Left hindlimb (tissue), 1 donor: ENCODE measurements at regions not wholly inside any gene's neighbourhood (a gene's known extent, or its start where the extent isn't known, plus 50 kb on each side); places are given as distances from the start of the nearest gene placed in this dataset.
A peak's percentile ranks its signal among the peaks of the same experiment; 100 is the strongest.

Experiments used
- DNase-seq: peaks from one replicate; pipeline ENCODE4 v3.0.0-alpha.2; 2018

DNA sequence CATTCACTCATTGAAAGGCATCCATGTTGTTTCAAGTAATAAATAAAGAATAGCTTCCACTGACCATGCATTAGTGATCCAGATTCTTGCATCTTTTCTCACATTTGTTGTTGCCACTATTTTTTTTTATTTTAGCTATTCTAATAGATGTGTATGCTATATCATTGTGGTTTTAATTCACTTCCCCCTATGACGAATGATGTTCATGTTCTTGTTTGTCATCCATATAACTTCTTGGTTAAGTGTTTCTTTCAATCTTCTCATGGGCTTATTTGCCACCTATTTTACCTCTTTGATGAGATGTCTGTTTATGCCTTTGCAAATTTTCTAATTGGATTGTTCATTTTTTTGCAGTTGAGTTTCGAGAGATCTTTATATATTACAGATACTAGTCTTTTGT is 681.2 kb downstream of the HDGFL1 start:
- DNase-seq, result no peak

DNA sequence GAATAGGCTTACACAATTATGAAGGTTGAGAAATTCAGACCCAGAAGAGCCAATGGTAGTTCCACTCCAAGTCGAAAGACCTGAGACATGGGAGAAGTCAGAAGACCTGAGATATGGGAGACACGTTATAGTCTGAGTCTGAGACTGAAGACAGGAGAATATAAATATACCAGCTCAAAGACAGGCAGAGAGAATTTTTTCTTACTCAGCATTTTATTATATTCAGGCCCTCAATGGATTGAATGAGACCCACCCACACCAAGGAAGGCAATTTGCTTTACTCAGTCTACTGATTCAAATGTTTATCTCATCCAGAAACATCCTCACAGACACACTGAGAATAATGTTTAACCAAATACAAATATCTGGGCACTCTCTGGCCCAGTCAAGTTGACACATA is 693.5 kb downstream of the HDGFL1 start:
- no peak for DNase-seq

DNA sequence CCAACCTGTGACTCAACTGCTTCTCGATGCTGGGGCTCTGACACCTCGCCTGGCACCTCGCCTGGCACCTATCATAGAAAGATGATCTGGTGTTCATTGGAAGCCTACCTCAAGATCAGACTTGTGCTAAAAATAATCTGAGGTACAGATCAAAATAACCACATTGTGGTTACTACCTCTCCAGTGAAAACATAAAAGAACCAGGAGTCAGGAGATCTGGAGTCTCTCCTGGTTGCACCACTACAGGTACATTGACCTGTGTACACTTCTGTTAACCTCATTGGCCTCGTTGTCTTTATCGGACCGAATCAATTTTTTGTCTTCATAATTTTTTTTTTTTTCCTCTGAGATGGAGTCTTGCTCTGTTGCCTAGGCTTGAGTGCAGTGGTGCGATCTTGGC is 695.9 kb downstream of the HDGFL1 start:
- DNase-seq, result no peak

DNA sequence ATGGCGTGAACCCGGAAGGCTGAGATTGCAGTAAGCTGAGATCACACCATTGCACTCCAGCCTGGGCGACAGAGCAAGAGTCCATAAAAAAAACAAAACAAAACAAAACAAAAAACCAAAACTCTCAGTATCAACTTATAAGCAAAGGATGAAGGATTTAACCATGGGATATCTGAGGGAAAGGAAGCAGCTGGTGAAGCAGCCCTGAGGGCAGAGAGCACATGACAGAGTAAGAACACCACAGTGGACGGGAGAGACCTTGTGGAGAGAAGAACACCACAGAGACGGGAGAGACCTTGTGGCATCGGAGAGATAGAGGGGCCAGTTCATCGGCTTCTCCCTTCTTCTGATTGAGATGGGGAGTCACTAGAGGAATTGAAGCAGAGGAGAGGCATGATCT is 697.2 kb downstream of the HDGFL1 start:
- DNase-seq, result no peak

DNA sequence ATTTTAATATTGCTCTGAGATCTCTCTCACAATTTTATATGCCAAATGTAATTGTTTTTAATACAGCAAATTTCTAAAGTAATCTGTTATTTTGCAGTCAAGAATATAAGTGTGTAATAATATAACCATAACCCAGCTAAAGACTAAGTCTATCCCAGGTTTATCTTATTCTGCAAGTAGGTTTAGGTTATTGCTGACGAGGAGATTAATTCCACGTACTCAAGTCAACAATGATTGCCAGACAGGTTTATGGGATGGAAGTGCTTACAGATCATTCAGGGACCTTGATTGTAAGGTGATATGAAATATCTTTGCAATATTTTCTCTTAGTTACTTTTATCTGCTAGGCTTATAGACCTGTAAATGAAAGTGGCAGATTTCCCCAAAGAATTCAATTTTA is 698.3 kb downstream of the HDGFL1 start:
- no peak for DNase-seq

DNA sequence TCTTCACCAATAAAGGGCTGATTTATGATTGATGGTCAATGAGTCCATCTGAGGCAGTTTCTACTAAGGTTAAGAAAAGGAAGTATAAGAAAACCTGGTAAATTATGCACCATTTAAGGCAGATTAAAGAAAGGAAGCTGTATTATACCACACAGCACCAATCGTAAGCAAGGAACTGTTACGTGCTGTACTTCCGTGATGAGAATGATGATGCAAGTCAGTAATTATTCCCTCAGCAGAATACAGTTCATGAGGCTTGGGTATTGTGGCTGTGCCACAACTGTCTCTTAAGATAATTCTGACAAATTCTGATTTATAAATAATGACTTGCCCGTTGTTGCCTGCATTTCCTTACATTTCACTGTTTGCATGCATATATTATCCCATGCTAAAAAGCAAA is 699.0 kb downstream of the HDGFL1 start:
- no peak for DNase-seq

DNA sequence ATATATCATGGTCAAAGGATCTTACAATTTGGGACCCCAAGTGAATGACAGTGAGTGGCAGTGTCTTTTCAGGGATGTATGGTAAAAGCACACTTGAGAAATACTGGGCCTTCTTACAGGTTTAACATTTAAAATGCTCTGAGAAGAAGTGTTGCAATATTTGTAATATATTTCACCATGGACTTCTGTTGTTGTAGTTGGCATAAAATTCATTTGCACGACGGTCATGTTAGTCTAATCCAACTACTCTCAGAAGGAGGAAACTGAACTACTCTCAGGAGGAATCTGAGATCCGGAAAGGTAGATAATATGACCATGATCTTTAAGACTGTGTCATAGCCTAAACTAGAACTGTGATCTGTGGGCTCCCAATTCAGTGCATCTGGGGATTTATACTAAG is 700.1 kb downstream of the HDGFL1 start:
- no peak for DNase-seq

DNA sequence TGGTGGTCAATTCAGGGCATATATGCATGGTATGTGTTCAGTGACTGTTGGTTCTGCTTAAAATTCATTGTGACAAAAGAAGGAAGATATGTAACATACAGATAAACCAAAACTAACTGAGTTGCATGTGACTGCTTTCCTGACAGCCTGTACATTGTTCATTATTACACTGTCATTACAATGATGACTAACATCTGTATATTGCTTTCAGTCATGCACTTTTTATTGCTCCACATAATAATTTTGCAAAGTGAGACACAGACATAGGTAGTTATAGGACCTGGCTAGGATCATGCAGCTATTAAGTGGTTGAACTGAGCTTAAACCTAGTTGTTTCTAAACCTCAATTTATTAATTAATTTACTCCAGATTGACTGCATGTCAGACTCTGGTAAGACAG is 703.2 kb downstream of the HDGFL1 start:
- DNase-seq, result no peak

DNA sequence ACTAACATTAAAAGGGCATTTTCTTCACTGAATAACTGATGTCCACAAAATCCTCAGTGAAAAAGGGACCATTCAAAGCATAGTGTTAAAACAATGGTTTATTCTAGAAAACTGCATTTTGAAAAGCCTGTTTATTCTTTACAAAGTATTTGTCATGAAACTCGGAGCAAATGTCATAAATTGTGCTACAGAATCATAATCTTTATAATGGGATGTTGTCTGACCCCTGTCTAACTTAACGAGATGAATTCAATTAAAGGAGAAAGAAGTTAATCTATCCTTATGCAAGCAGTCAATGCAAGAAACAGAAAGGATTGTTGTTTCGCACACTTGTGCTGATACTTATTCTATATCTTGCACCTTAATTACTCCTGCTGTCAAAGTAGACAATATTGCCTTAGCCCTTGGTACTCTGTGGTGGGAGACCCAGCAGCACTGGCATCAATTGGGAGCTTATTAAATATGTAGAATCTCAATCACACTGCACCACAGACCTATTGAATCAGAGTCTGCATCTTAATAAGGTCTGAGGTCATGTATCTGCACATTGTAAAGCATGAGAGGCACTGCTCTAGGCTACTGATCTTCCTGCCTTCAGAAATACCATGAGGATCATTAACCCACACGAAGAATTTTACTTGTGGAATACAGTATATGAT is 708.3 kb downstream of the HDGFL1 start:
- DNase-seq, result no peak

DNA sequence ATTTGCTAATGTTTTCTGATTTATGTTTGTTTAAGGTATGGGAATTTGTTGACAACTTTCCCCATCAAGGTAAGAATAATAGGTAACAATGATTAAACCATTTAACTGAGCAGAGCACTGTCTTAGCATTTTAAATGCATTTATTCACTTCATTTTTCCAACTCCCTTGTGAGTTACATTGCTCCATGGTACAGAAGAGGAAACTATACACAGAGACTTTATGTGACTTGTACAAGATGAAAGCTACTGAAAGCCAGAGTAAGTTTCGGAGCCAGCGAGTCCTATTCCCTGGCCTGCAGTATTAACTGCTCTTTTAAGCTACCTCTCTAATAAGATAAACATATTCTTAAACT is 708.8 kb downstream of the HDGFL1 start:
- no peak for DNase-seq

DNA sequence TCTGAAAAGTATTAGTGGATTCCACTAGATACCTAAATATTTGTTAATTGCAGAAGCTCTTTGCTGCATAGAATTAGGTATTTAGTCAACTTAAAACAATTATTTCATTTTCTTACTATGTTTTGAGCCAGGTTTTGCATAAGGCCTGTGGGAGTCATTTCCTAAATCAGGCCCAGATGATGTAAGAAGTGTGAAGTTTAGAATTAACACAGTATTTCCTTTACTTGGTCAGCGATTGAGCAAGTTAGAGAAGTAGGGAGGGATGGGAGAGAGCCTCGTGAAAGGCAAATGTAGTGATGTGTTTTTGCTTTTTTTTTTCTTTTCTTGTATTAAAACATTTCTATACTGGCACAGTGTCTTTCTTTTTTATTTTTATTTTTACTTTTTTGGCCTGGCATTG is 711.1 kb downstream of the HDGFL1 start:
- DNase-seq, result no peak

DNA sequence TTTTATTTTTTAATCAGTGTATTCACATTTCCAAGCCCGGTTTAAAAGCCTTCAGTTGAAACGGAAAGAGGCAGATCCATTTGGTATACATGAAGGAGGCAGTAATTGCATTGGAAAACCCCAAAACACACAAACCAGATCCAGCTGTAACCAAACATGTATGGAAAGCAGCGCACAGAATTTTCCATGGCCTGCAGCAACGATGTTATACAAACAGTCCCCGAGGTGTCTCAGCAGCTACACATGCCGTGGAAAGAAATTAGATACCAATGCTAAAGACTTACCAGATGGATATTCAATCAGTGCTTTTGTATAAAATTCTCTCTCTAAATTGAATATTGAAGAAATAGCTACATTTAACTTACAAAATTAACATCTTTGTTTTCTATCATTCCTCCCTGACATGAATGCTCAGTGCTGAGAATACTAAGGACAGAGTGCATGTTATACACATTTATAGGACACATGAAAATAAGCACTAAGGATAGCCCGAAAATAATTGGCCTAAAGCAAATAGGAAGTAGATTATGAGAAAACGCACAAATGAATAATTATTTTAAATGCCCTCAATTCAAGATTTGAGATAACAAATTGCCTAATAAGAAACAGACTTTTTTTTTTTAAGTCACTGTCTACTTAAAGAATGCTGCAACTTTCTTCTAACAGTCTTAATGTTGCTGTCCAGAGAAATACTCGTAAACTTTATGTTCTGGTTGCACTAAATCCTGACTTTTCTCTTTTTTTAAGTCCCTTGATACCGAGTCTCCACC is 713.1 kb downstream of the HDGFL1 start:
- peak; percentile 80 for DNase-seq

DNA sequence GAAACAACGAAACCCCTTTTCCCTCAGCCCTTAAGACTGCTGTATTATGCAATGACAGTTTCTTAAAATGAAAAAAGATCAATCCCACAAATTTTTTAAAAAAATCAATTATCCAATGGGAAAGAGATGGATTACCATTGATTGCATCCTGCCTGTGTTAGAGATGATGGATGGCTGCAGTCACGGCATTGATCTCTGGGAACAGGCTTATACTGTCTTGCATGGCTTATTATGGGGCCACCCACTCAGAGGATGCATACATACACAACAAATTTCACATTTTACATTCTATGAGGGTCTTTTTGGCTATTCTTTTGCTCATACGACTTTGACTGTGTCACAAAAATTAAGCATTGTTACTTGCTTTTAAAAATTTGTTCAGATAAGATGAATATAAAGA is 724.3 kb downstream of the HDGFL1 start:
- no peak for DNase-seq

DNA sequence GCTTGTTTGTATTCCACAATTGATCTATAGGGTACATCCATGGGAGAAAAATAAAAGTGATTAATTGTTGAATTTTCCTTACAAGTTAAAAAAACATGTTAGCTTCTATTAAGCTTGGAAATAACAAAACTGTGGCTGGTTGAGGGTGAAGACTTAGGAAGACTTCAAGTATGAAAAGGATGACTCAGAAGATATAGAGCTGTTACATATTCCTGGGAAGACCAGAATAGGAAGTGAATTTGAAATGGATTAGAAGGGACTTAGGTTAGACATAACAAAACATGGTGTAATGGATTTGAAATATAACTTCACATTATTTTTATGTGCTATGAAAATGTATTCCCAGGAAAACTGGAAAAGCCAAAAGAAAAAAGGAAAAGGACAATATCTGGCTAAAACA is 732.2 kb downstream of the HDGFL1 start:
- DNase-seq, result no peak

DNA sequence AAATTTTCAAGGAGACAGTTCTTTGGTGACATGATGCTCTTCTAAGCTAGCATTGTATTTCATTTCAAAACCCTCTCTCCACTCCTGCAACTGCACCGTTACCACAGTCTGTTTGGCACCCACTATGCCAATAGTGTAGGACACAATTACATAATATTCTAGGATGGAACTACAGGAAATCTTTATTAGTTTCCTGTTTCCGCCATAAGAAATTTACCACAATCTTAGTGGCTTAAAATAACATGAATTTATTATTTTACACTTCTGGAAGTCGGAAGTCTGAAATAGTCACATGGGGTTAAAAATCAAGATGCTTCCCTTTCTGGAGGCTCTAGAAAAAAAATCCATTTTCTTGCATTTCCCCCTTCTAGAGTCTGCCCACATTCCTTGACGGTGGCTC is 733.1 kb downstream of the HDGFL1 start:
- DNase-seq, result no peak

DNA sequence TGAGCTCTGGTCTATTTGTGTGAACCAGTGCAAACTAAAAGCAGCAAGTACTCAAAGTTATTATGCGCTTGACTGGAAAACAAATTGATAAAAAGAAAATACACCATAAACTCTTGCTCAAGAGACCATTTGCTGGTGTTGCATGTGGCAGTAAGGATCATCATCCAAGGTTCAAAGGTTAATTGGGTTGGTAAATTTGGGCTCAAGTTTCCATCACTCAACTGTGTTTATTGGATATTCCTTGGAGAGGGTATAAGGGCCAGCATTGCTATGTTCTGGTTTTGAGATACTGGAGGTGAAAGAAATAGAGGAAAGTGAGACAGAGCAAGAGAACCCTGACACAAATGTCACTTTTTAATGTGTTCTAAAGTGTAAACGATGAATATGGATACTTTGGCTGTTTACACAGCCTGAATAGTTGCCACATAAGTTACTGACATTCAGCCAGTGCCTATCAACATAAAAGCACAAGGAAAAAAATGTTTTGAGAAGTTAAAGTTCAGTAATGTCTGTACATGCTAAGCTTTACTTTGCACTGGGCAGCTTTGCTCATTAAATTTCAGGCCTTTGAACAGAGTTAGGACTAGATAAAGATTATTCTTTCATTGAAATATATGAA is 736.1 kb downstream of the HDGFL1 start:
- no peak for DNase-seq

DNA sequence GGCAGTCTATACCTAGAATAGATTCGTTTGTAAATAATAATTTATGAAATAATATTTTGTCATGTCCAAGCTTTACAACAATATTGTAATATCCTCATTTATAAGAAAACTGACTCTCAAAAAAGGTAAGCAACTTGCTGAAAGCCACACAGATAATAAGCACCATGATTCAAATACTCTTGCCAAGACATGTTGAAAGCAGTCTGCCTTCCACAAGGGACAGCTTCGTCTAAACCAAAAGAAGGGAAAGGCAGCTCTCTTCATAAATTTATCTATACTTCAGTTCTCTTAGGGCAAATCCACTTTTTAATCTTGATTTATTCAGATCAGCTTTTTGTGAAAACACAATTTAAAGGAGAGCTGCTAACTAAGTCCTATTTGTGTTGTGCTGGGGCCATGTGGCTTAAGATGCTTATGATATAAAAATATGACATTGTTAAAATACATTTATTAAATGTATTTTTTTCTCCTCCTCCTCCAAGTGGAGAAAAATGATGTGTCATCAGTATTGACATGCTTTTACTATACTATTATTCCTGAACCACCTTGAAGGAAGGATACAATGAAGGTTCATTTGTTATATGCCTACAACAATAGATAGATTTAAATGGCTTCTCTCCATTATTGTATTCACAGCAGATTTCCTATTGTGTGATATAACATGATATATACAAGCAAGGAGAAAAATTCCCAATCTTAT is 737.0 kb downstream of the HDGFL1 start:
- no peak for DNase-seq

DNA sequence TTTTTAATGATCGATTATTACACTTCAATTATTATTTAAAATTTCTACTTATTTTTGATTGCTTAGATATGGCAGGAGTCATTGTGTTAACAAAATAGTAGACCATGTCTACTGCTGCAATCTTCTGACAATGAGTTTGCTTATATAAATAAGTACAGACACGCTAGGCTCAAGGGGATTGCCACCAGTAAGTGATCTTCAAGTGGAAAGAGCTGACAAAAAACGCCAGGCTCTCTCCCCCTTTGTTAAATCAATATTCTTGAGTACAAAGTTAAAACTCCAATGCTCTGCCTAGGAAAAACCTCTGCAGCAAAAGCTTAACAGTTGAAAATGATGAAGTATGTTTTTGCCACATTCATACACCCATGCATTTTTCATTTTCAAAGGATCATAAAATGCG is 738.1 kb downstream of the HDGFL1 start:
- DNase-seq, result no peak

DNA sequence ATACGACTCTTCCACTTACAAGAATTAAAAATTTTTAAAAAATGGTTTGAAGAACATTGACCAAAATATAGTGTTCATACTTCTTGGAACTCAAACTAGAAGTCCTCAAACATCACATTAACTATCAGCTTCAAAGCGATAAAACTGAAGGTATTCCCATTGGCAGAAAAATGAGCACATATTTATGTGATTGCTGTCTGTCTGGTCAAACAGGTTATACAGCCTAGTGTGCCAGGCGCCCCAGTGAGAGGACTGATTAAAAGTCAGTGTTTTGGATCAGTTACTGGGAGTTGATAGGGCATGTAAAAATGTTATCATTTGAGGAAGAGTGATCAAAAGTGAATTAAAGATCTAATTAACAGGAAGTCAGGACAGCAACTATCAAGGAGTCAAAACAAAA is 738.8 kb downstream of the HDGFL1 start:
- DNase-seq, result no peak

DNA sequence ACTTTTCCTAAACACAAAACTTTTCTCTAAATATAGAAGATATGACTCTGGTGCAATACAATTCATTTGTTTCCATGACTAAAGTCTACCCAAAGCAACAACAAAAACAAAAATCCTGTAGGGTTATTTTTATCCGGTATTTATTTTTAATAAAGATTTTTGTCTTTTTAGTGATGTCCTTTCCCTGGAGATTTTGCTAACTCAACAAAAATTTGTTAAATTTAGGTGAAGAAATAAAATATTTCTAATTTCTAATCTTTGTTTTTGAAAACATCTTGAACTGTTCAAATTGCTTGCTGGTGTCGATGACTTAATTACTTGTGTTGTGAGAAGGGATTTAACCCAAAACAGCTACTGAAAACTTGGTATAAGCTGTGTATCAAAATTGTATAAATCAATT is 741.8 kb downstream of the HDGFL1 start:
- DNase-seq, result no peak

DNA sequence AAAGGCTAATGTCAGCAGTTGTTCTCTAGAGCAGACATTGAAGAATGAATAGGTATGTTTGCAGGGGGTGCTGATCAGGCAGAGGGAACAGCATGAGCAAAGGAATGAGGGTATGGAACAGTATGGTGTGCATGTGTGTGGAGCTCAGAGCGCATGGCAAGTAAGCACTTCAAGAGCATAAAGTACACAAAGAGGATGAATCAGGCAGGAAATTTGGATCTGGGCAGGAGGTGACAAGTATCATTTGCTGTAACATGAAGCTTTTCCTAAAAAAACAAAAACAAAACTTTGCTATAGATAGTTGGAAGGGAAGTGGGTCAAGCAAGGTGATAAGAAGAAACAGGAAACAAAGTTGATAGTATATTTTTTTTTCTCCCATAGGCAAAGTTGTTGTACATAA is 746.8 kb downstream of the HDGFL1 start:
- no peak for DNase-seq

DNA sequence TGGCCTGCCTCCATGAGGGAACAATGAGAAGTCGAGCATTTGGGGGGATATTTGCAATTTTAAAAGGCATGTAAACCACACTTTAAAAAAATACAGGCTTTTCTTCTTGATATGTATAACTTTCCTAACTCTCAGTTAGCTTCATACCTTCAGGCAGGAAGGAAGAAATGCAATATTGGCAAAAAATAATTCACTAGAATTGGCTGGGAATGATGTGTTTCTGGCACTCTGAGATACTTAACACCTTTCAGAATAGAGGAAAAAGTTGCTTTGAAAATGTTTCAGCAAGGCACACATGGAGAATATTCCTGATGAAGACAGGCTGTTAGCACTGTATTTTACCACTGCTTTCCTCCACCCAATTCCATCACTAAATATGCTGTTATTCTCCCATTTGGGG is 747.6 kb downstream of the HDGFL1 start:
- DNase-seq, result no peak

DNA sequence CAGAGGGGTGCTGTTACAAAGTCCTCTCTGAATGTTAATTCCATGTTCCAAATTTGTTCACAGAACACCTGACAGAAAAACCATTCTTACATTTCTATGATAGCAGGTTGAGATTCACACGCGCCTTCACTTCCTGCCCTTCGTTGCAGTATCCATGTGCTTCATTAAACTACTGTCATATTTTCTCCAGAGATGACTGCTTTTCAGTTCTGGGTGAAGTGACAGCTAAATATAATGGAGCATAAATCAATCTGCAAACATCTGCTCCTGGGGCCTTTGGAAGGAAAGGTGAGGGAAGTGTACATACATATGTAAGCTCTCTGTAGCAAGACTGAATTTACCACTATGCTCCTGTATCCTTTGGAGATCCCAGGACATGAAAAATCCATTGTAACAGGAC is 750.2 kb downstream of the HDGFL1 start:
- DNase-seq, result no peak

DNA sequence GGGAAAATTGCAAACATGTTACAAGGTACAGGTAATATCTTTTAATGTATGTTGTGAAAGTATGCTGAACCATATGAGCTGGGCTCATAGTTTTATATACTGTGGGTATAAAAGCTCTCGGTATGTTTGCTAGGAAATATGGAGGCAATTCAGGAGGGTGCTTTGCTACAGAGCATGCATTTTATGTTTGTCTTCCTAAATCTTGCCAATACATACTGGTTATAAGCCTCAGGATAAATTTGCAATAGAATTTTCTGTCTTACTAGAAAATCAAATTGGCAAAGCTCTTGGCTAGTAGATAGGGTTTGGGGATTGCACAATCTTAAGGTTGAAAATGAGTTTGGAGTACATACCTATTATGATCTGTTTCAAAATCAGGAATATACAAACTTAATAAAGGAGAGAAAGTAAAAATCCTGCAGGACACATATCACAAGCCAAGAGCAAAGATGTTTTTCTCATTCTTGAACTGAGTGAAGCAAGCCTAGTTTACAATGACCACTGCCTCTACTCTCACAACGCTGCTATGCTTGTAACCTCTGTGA is 751.2 kb downstream of the HDGFL1 start:
- DNase-seq, result no peak
